ENCODE measurements at regions not wholly inside any gene's neighbourhood (a gene's known extent, or its start where the extent isn't known, plus 50 kb on each side); places are given as distances from the start of the nearest gene placed in this dataset.
"Not testable (repeated sequence)": the region's sequence is repeated elsewhere in the genome, so short reads cannot be mapped to it uniquely, and the experiment has no call there.

GRCh38 chr10:64091897-64092296, 570.7 kb downstream of the REEP3 start:
- DNase-seq, result no peak

DNA sequence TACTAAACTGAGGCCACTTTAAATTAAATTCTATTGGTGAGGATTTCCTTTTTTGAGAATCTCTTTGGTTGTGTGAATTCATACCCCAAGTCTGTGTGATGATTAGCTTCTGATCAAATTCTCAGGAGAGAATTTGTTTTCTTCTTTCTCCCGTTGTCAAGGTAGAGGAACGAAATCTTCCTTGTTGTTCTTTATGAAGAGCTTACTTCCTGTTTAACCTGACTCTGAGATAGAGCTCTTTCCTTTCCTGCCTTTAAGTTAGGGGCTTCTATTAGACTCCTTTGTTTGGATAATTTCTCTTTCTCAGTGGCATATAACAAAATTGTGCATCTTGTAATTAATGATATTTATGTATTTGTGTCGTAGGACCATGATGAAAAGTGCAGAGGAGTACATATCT, 572.1 kb downstream of the REEP3 start:
- no peak for DNase-seq

DNA sequence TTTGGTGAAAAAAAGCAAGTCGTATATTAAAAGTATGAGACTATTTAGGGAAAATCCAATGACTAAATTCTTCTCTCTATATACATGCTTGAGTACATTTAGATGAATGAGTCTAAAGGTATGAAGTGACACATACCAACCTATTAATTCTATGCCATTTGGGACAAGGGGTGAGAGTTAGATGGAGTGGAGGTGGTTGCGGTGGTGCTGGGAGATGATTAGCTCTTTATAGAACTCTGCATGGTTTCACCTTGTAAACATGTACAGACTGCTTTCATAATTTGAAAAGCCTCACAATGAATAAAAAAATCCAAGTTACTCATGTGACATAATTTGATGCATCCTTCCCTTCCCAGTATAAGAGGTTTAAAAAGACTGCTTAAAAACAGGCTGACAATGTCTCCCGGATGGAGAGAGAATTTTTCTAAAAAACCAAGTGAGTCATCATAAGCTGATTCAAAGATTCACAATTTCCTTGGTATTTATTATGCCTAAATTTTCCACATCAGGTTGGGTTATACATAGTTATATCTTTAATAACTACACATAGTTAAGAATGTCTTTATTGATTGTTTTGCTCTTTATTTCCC, 572.8 kb downstream of the REEP3 start:
- DNase-seq, result no peak

- DNase-seq, result no peak
Observed at GRCh38 chr10:64096941-64097340, 575.7 kb downstream of the REEP3 start.

DNA sequence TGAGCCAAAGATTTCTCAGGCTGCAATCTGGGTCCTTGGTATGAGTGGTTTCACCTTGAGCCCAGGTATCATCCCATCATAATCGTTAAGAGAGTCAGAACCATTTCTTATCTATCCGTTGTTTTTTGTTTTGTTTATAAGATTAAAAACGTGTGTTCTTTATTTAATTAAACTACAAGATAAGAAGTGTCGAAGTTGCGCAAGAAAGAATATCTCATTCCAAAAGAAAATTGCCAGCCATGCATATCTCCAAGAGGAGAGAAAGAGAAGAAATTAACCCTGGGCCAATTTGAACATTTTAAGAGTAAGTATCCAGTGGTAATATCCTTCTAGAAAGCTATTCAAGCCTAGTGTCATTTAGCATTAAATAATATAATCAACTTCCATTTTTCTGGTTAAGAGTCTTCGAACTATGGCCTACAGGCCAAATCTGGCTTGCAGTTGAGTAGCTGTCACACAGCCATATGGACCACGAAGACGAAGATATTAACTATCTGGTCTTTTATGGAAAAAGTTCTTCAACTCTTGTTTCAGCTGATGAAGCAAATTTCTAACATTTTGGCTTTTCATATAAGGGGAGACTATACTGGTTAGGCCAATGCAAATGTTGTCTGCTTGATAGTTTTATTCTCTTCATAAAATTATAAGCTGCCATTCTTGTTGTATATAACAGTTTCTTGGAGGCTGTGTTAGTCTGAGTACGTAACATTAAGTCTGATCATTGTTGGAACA, 576.4 kb downstream of the REEP3 start:
- DNase-seq, result no peak

DNA sequence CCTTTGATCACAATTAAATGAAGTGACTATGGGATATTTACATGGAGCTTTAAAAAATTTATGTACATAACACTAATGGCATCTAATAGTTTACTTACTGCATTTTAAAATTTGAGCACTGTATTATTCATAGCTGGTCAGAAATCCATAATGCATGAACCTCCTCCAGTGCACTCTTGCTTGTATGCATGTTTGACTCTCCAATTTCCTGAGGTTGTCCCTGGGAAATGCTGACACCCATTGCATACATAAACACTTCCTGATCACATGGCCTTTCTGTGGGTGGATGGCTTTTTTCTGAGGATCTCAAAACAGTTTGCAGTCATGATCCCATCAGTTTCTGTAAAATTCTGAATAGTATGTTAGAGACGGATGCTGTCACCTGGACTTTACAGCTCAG, 577.8 kb downstream of the REEP3 start:
- no peak for DNase-seq

- no peak for DNase-seq
Observed at GRCh38 chr10:64101606-64102263, 580.5 kb downstream of the REEP3 start.

DNA sequence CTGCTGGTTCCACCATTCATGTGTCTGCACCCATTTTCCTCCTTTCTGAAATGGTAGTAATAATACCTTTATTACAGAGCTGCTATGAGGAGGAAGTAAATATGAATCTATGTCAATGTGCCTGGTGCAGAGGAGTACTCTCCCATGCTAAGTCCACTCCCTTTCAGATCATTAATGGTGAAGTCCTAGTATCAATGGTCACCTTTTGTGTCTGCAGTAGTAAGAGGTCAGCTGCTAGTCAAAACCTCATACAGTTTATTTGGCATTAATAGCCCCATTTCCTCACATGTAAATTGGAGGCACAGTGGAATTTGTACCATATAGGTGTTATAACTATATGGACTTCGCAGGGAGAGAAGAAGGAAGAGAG, 581.0 kb downstream of the REEP3 start:
- DNase-seq, result no peak

- DNase-seq, result no peak
Observed at GRCh38 chr10:64102916-64103315, 581.7 kb downstream of the REEP3 start.

- DNase-seq, result no peak
Observed at GRCh38 chr10:64103750-64104470, 582.7 kb downstream of the REEP3 start.

DNA sequence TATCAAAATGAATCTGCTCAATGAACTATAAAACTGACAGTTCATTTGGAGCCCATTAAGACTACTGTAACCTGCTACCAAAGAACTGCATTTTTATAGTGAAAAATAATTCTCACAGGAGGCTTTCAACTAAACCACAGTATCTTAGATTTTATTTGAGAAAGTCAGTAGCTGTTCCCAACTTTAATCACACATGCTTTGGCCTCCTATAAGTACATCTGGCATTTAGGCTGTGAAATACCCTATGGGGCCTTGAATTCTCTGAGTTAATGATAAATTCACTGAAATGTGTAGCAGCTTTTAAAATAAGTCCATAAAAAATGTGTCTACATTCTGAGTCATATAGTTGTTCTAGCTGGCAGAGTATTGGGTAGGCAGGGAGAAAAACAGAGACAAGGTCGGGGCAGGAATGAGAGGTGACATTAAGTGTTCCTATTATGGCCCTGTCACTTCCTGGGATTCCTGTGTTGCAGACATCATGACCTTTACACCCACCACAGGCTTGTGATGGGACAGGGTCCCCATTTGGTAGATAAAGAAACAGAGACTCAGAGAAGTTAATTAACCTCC, 588.8 kb downstream of the REEP3 start:
- DNase-seq, result no peak

DNA sequence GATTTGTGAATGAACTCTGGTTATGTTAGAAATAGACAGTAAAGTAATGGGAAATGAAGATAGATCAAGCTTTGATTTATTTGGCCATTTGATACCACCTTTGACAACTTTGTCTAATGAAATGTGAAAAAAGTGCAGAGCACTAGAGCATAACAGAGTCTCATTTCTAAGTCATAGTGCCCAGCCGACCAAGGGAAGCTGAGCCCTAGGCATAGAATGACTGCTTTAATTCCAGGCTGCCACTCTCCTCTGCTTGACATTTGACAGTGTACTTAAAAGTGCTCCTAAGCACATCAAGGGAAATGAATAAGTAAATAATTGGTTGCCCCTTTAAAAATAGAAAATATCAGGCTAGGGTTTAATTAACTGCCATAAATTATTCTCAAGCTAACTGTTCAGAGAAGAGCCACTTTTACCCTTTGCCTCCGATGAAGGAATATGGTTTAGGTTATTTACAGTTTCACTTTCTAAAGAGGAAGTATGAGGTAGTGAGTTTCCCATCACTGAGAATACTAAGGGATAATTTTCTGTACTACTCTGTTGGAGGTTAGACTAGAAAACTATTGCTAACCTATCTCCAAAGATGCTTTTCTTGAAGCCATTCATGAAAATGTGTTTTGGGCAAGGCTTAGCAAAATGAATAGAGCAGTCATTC, 591.6 kb downstream of the REEP3 start:
- DNase-seq, result no peak

DNA sequence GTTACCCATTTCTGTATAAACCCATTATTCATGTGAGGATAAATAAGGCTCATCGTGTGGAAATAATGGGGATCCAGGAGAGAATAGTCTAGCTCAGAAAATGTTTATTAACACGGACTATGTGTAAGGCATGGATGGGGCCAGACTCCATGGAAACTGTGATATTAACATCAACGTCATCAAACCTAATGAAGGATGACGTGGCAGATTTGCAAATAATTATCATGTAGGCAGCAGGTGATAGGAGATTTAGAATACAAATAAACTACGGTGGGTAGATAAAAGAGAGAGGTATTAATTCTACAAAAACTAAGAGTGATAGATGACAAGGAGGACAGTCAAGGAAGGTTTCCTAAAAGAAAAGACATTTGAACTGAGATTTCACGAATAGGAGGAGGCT, 592.2 kb downstream of the REEP3 start:
- DNase-seq, result no peak

DNA sequence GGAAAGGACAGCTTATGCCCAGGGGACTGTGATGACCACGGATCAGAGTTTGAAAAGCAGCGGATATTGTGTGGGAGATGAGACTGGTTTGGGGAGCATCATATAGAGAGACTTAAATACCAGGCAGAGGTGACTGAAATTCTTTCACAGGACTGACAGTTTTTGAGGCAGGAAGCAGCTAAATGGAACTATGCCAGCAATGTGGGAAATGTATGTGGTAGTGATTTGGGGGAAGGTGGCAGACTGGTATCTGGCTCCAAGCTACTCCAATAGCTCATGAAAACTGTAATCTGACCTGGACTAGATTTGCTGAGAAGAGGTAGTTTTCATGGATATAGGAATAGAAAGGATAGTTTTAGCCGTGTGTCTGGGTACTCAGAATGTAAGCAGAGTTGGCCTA, 592.6 kb downstream of the REEP3 start:
- DNase-seq, result no peak

GRCh38 chr10:64115471-64115870, 594.3 kb downstream of the REEP3 start:
- DNase-seq, result no peak

DNA sequence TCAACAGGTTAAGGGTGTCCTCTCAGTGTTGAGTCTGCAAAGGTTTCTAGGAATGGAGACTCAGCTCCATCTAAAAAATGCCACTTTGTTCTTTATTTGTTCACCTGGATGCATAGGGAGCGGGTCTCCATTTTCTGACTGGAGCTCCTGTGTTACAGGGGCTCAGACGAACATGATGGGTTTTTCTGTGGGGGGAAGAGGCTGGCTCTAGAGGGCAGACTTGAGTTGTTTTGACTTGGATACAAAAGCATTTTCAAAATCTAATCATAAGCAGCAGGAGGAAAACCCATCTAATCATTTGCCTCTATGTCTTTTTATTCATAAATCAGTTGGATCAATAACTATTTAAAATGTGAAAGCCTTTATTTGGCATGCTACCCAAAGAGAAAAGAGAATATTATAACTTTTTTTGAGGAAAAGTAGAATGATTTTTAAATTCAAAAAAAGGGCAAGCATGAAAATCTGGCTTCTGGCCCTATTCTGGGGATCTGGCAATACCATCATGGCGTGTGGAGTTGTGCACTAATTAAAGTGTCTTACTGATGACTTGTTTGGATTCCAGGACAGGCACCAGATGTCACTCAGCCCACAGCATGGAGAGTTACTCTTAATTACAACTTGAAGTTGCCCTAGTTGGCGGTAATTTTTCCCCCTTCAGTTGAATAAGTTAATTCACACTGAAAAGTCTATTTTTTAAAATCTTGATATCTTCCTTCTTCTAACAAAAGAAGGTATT, 594.9 kb downstream of the REEP3 start:
- no peak for DNase-seq

- no peak for DNase-seq
Observed at GRCh38 chr10:64116707-64117106, 595.5 kb downstream of the REEP3 start.

DNA sequence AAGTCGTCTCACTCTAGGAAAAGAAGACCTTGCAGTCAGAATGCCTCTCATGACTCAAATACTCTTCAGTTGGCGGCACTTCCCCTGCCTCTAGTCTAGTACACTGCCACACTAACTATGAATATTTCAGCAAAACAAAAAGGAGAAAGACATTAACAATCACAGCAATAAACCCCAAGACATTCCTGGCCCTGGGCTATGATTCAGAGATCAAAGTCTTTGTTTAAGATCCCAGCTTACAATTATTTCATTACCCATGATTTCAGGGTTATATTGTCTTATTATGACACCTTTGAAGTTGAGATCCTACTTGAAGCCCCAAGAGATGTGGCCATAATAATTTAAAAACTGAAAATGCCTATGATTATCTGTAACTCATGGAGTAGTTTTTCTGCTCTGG, 597.5 kb downstream of the REEP3 start:
- DNase-seq, result no peak

- not testable (repeated sequence) for DNase-seq
Observed at GRCh38 chr10:64120301-64120980, 599.2 kb downstream of the REEP3 start.

DNA sequence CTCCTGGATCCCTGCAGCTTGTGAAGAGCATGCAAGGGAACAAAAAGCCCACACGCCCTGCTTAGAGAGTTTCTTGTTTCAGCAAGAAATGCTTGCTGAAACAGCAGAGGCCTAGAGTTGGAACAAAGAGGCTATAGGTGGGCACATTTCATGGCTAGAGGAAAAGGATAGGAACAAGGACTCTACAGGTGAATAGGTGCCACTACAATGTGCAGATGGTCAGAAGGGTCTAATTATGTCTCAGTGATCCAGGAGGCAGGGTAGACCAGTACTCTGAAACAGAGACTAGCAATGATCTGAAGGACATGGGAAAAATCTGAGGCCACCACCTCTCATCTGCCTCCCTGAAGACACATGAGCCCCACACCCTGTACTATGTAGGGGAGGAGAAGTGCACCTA, 609.0 kb downstream of the REEP3 start:
- DNase-seq, result no peak

GRCh38 chr10:64134676-64135075, 613.5 kb downstream of the REEP3 start:
- DNase-seq, result no peak

GRCh38 chr10:64142395-64142794, 621.2 kb downstream of the REEP3 start:
- DNase-seq, result no peak

Measured in amniotic stem cell (primary cell).